IPS-18c (cell line): ENCODE measurements at regions not wholly inside any gene's neighbourhood (a gene's known extent, or its start where the extent isn't known, plus 50 kb on each side); places are given as distances from the start of the nearest gene placed in this dataset.

Source experiments
- H3K4me3 ChIP-seq: 2 replicates; pipeline ENCODE4 v1.7.0; 2013; ENCODE audit warnings: low read depth, mild to moderate bottlenecking, low read length, moderate library complexity; ENCODE audit not compliant: insufficient read depth
- H3K9me3 ChIP-seq: one replicate; pipeline ENCODE4 v1.6.1; 2013; ENCODE audit warnings: mild to moderate bottlenecking, low read length, moderate library complexity; ENCODE audit not compliant: control insufficient read depth, insufficient read depth

- Histone ChIP-seq H3K9me3 (no peaks in the 10 kb centered on the region), H3K4me3 (no peak overlapping the region)
Observed at GRCh38 chr18:41231681-41232080, 723.4 kb upstream of the PIK3C3 start.

GRCh38 chr18:41227993-41228392, 727.0 kb upstream of the PIK3C3 start:
- Histone ChIP-seq H3K9me3 (no peaks in the 10 kb centered on the region), H3K4me3 (no peak overlapping the region)

GRCh38 chr18:41226911-41227310, 728.1 kb upstream of the PIK3C3 start:
- H3K9me3 ChIP-seq, result no peaks in the 10 kb centered on the region
- no peak overlapping the region for H3K4me3 ChIP-seq

- Histone ChIP-seq H3K9me3 (no peaks in the 10 kb centered on the region), H3K4me3 (no peak overlapping the region)
Observed at GRCh38 chr18:41226186-41226585, 728.8 kb upstream of the PIK3C3 start.

- Histone ChIP-seq H3K9me3 (no peaks in the 10 kb centered on the region), H3K4me3 (no peak overlapping the region)
Observed at GRCh38 chr18:41216341-41217003, 738.6 kb upstream of the PIK3C3 start.

- Histone ChIP-seq H3K4me3 (no peak overlapping the region), H3K9me3 (no peaks in the 10 kb centered on the region)
Observed at GRCh38 chr18:41207706-41208105, 747.3 kb upstream of the PIK3C3 start.

- Histone ChIP-seq H3K9me3 (no peaks in the 10 kb centered on the region), H3K4me3 (no peak overlapping the region)
Observed at GRCh38 chr18:41206341-41206830, 748.6 kb upstream of the PIK3C3 start.

- H3K9me3 ChIP-seq, result no peaks in the 10 kb centered on the region
Observed at GRCh38 chr18:41199212-41199611, 755.8 kb upstream of the PIK3C3 start.

GRCh38 chr18:41197967-41198366, 757.1 kb upstream of the PIK3C3 start:
- H3K9me3 ChIP-seq, result no peaks in the 10 kb centered on the region
- H3K4me3 ChIP-seq, result no peak overlapping the region

More at GRCh38 chr18:41199212-41199611, 755.8 kb upstream of the PIK3C3 start:
- H3K4me3 ChIP-seq, result no peak overlapping the region

- no peak overlapping the region for H3K4me3 ChIP-seq
- no peaks in the 10 kb centered on the region for H3K9me3 ChIP-seq
Observed at GRCh38 chr18:41170346-41170745, 784.7 kb upstream of the PIK3C3 start.

- Histone ChIP-seq H3K4me3 (no peak overlapping the region), H3K9me3 (no peaks in the 10 kb centered on the region)
Observed at GRCh38 chr18:41165625-41166024, 789.4 kb upstream of the PIK3C3 start.

GRCh38 chr18:41162781-41163180, 792.3 kb upstream of the PIK3C3 start:
- H3K4me3 ChIP-seq, result no peak overlapping the region
- no peaks in the 10 kb centered on the region for H3K9me3 ChIP-seq

GRCh38 chr18:41162191-41162590, 792.8 kb upstream of the PIK3C3 start:
- Histone ChIP-seq H3K9me3 (no peaks in the 10 kb centered on the region), H3K4me3 (no peak overlapping the region)

- H3K9me3 ChIP-seq, result no peaks in the 10 kb centered on the region
- no peak overlapping the region for H3K4me3 ChIP-seq
Observed at GRCh38 chr18:41155910-41156851, 798.9 kb upstream of the PIK3C3 start.

- Histone ChIP-seq H3K4me3 (no peak overlapping the region), H3K9me3 (no peaks in the 10 kb centered on the region)
Observed at GRCh38 chr18:41155025-41155424, 800.0 kb upstream of the PIK3C3 start.

- Histone ChIP-seq H3K9me3 (no peaks in the 10 kb centered on the region), H3K4me3 (no peak overlapping the region)
Observed at GRCh38 chr18:41153871-41154270, 801.2 kb upstream of the PIK3C3 start.

- Histone ChIP-seq H3K9me3 (no peaks in the 10 kb centered on the region), H3K4me3 (no peak overlapping the region)
Observed at GRCh38 chr18:41150316-41150715, 804.7 kb upstream of the PIK3C3 start.

GRCh38 chr18:41146301-41146700, 808.7 kb upstream of the PIK3C3 start:
- Histone ChIP-seq H3K9me3 (no peaks in the 10 kb centered on the region), H3K4me3 (no peak overlapping the region)
